ENCODE measurements at regions not wholly inside any gene's neighbourhood (a gene's known extent, or its start where the extent isn't known, plus 50 kb on each side); places are given as distances from the start of the nearest gene placed in this dataset.

DNA sequence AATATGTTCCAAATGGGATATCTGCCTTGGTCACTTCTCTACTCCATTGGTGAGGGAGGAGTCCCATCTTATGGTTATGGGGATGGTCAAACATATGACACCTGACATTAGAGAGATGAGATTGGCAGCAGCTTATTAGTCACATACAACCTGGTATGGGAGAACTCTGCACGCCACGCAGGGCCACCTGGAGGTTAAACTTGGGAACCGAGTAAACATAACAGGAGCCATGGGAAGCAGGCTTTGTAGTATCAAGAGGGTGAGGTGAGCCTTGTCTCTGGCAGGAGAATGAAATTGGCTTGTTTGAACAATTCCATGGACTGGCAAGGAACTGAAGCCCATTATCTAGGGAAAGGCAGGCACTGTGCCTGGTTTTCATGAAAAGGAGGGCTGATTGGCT lies 238.7 kb upstream of the ELAC2 start:
- no peak for DNase-seq (ENCODE audit: low read depth, low spot score)
- CTCF ChIA-PET, result no interaction called here
- Histone ChIP-seq H3K79me2 (ENCODE audit: control insufficient read depth, insufficient read depth, low read length) (no peaks in the 10 kb centered on the region), H3K4me2 (ENCODE audit: insufficient read depth, low read length) (no peak overlapping the region), H3K4me1 (ENCODE audit: control insufficient read depth, extremely low read depth, insufficient read depth, low read length) (no peaks in the 10 kb centered on the region), H3K9ac (replicated peaks; ENCODE audit: extremely low read depth, insufficient read depth, low read length) (no peak overlapping the region), H3K36me3 (ENCODE audit: control insufficient read depth in 2 of 2, extremely low read depth in 1 of 2, insufficient read depth in 2 of 2, low read length in 2 of 2) (no peaks in the 10 kb centered on the region), H3K27me3 (ENCODE audit: control insufficient read depth in 2 of 2, insufficient read depth in 2 of 2, low read length in 2 of 2) (no peaks in the 10 kb centered on the region), H3K9me1 (replicated peaks; ENCODE audit: control insufficient read depth, extremely low read depth, insufficient read depth, low read length) (no peaks in the 10 kb centered on the region), H3K9me3 (replicated peaks; ENCODE audit: control insufficient read depth, insufficient read depth, low read length) (no peaks in the 10 kb centered on the region), H2AFZ (ENCODE audit: low read depth, low read length) (no peak overlapping the region), H3K27ac (ENCODE audit: insufficient read depth, low read depth, low read length) (no peak overlapping the region), H3K4me3 (replicated peaks in 1 of 3; ENCODE audit: insufficient read depth in 1 of 3, low read depth in 1 of 3, low read length in 3 of 3) (no peak overlapping the region), H4K20me1 (replicated peaks; ENCODE audit: control insufficient read depth, extremely low read depth, insufficient read depth, low read length) (no peaks in the 10 kb centered on the region)
- FAIRE-seq, result no peak
- BruUV-seq (replicated peaks), result no TSS peak
- POLR2A ChIA-PET, result no interaction called here
- no peak for TF ChIP-seq FOS (IDR thresholded peaks at IDR 0.05; ENCODE audit: borderline replicate concordance, insufficient read depth, low read length)
- dilution Hi-C loops (cut with MboI; ENCODE audit: extremely low pct_ligation_motif_present, low sequenced_read_pairs), result no loop called here
- intact Hi-C loops (cut with micrococcal nuclease), result no loop called here

- no peak for DNase-seq (ENCODE audit: low read depth, low spot score)
- POLR2A ChIA-PET, result no interaction called here
- dilution Hi-C loops (cut with MboI; ENCODE audit: extremely low pct_ligation_motif_present, low sequenced_read_pairs), result no loop called here
These were observed 236.0 kb upstream of the ELAC2 start for GRCh38 chr17:13253733-13254410.

More at GRCh38 chr17:13253733-13254410, 236.0 kb upstream of the ELAC2 start:
- Histone ChIP-seq H3K9me3 (replicated peaks; ENCODE audit: control insufficient read depth, insufficient read depth, low read length) (no peaks in the 10 kb centered on the region), H3K27ac (ENCODE audit: insufficient read depth, low read depth, low read length) (no peak overlapping the region), H3K9ac (replicated peaks; ENCODE audit: extremely low read depth, insufficient read depth, low read length) (no peak overlapping the region), H3K4me2 (ENCODE audit: insufficient read depth, low read length) (no peak overlapping the region), H3K79me2 (ENCODE audit: control insufficient read depth, insufficient read depth, low read length) (no peaks in the 10 kb centered on the region), H3K27me3 (ENCODE audit: control insufficient read depth in 2 of 2, insufficient read depth in 2 of 2, low read length in 2 of 2) (no peaks in the 10 kb centered on the region), H2AFZ (ENCODE audit: low read depth, low read length) (no peak overlapping the region), H3K4me1 (ENCODE audit: control insufficient read depth, extremely low read depth, insufficient read depth, low read length) (no peaks in the 10 kb centered on the region), H4K20me1 (replicated peaks; ENCODE audit: control insufficient read depth, extremely low read depth, insufficient read depth, low read length) (no peaks in the 10 kb centered on the region), H3K36me3 (ENCODE audit: control insufficient read depth in 2 of 2, extremely low read depth in 1 of 2, insufficient read depth in 2 of 2, low read length in 2 of 2) (no peaks in the 10 kb centered on the region), H3K9me1 (replicated peaks; ENCODE audit: control insufficient read depth, extremely low read depth, insufficient read depth, low read length) (no peaks in the 10 kb centered on the region), H3K4me3 (replicated peaks in 1 of 3; ENCODE audit: insufficient read depth in 1 of 3, low read depth in 1 of 3, low read length in 3 of 3) (no peak overlapping the region)
- no peak for TF ChIP-seq FOS (IDR thresholded peaks at IDR 0.05; ENCODE audit: borderline replicate concordance, insufficient read depth, low read length)
- no TSS peak for BruUV-seq (replicated peaks)
- CTCF ChIA-PET, result no interaction called here
- intact Hi-C loops (cut with micrococcal nuclease), result no loop called here
- no peak for FAIRE-seq

Measured in endothelial cell of umbilical vein (primary cell).